GM06990 (cell line): ENCODE measurements at regions not wholly inside any gene's neighbourhood (a gene's known extent, or its start where the extent isn't known, plus 50 kb on each side); places are given as distances from the start of the nearest gene placed in this dataset.

Experiments used
- DNase-seq: peaks from one replicate; pipeline ENCODE4 v3.0.0-alpha.2; 2011; ENCODE audit not compliant: insufficient read length; ENCODE audit errors: extremely low read depth
- H3K27me3 ChIP-seq: replicated peaks from 2 replicates; pipeline ENCODE4 v1.6.0; 2011; ENCODE audit warnings: low read length; ENCODE audit not compliant: control insufficient read depth, insufficient read depth
- H3K36me3 ChIP-seq: 2 replicates; pipeline ENCODE4 v1.5.1; 2011; ENCODE audit warnings: low read length; ENCODE audit not compliant: control insufficient read depth, insufficient read depth
- H3K4me3 ChIP-seq: replicated peaks from 2 replicates; pipeline ENCODE4 v1.5.1; 2011; ENCODE audit warnings: low read depth, mild to moderate bottlenecking, control low read depth, low read length
- TF ChIP-seq, protein P1 (sequence below): IDR thresholded peaks from 2 replicates; pipeline ENCODE4 v1.5.1; 2011; ENCODE audit warnings: low read length, control low read depth, mild to moderate bottlenecking, inconsistent platforms; ENCODE audit not compliant: insufficient read depth, poor library complexity, severe bottlenecking

DNA sequence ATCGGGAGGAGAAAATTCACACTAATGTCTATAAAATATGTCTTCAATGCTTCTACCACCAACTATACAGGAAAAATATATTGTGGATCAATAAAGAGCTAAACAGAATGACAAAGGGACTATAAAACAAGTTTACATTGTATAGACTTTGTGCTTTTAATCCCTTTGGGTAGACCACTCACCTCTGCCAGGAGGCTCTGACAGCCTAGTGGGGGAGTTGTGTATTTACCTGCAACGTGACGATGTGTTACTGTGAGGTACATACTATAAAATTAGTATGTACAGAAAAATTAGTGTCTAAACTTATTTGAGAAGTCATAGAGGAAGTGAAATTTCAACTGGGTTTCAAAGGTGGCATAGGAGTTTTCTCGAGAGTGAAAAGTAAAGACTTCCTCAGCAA is 243.3 kb upstream of the REG3G start:
- H3K36me3 ChIP-seq: no peaks in the 10 kb centered on the region
- no peak for DNase-seq
- TF ChIP-seq, protein P1, sequence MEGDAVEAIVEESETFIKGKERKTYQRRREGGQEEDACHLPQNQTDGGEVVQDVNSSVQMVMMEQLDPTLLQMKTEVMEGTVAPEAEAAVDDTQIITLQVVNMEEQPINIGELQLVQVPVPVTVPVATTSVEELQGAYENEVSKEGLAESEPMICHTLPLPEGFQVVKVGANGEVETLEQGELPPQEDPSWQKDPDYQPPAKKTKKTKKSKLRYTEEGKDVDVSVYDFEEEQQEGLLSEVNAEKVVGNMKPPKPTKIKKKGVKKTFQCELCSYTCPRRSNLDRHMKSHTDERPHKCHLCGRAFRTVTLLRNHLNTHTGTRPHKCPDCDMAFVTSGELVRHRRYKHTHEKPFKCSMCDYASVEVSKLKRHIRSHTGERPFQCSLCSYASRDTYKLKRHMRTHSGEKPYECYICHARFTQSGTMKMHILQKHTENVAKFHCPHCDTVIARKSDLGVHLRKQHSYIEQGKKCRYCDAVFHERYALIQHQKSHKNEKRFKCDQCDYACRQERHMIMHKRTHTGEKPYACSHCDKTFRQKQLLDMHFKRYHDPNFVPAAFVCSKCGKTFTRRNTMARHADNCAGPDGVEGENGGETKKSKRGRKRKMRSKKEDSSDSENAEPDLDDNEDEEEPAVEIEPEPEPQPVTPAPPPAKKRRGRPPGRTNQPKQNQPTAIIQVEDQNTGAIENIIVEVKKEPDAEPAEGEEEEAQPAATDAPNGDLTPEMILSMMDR: no peak

DNA sequence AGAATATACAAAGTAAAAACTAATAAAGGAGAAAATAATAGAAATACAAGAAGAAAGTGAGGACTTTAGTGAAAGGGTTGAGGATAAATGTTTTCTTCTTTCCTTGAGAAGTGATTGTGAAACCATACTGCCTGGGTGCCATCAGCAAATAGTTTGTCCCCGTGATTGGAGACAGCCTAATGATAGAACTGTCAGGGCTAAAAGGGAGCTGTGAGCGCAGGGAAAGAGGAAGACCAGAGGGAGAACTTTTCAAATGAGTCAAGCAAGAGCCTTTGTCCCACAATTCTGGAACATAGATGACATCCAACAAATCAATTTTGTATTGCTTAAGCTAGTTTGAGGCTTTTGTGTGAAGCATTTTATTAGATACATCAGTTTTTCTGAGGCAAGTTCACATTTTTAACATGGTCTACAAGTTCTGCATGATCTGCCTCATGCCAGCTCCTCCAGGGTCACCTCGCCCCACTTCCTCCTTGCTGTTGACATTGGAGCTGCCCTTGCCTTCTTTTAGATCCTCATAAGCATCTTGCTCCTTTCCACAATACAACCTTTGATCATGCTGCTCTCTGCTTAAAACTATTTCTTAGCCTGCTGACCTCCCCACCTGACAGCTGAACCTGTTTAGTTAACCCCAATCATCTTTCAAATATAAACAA is 213.4 kb upstream of the REG3G start:
- no peaks in the 10 kb centered on the region for H3K36me3 ChIP-seq
- TF ChIP-seq, protein P1: no peak
- DNase-seq: no peak
- H3K4me3 ChIP-seq: no peak overlapping the region
- no peaks in the 10 kb centered on the region for H3K27me3 ChIP-seq

More for the DNA sequence above, 243.3 kb upstream of the REG3G start:
- Histone ChIP-seq H3K4me3 (no peak overlapping the region), H3K27me3 (no peaks in the 10 kb centered on the region)

DNA sequence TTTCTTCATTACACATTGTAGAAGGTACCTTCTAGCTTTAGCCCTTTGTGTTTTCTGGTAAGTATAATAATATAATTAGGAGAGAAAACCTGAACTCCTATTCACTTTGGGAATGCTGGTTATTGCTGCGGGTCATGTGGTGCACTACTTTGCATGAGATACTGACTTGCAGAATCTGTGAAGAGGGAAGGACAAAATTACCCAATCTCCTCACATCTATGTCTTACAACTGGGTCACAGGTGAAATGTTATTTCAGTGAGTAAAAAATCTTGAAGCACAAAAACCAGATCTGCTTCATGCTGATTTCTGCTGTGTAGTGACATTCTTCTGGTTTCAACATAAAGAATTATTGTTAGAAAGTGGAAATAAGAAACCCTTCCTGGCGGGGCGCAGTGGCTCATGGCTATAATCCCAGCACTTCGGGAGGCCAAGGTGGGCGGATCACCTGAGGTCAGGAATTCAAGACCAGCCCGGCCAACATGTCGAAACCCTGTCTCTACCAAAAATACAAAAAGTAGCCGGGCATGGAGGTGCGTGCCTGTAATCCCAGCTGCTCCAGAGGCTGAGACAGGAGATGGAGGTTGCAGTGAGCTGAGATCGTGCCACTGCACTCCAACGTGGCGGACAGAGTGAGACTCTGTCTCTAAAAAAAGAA is 211.0 kb upstream of the REG3G start:
- TF ChIP-seq, protein P1: no peak

DNA sequence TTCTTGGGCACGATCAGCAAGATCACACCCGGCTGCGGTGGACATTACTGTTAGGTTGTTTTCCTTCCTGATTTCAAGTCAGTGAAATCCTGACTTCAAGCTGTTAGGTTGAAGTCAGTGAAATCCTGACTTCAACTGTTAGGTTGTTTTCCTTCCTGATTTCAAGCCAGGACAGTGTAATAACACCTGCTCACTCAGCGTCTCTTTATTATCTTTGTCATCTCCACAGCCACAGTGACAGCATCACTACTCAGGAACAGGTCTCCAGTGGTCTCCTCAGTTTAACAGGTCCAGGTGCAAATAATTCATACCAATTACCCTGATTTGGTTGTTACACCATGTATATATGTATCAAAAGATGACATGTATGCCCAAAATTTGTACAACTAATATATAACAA is 208.1 kb upstream of the REG3G start:
- Histone ChIP-seq H3K27me3 (no peaks in the 10 kb centered on the region), H3K36me3 (no peaks in the 10 kb centered on the region), H3K4me3 (no peak overlapping the region)
- DNase-seq: no peak
- TF ChIP-seq, protein P1: no peak

More for the DNA sequence above, 211.0 kb upstream of the REG3G start:
- Histone ChIP-seq H3K36me3 (no peaks in the 10 kb centered on the region), H3K27me3 (no peaks in the 10 kb centered on the region), H3K4me3 (no peak overlapping the region)
- DNase-seq: no peak

DNA sequence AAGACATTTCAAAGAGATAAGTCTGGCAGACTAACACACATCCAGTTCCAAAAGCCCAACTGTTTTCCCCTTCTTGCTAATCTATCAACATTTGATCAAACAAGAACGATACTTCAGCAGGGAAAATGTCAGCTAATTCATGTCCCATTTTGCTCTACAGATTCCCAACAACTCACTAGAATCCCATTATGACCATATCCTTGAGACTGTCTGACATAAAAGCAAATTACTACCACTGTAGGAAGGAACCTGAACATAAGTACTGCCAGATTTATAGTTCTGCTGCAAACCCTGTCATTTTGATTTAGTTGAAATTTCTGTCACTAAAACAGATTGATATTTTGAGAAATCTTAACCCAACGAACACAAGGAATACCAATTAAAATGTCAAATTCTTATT is 193.0 kb upstream of the REG3G start:
- DNase-seq: no peak
- Histone ChIP-seq H3K27me3 (no peaks in the 10 kb centered on the region), H3K4me3 (no peak overlapping the region), H3K36me3 (no peaks in the 10 kb centered on the region)
- TF ChIP-seq, protein P1: no peak
